ENCODE measurements at regions not wholly inside any gene's neighbourhood (a gene's known extent, or its start where the extent isn't known, plus 50 kb on each side); places are given as distances from the start of the nearest gene placed in this dataset.

DNA sequence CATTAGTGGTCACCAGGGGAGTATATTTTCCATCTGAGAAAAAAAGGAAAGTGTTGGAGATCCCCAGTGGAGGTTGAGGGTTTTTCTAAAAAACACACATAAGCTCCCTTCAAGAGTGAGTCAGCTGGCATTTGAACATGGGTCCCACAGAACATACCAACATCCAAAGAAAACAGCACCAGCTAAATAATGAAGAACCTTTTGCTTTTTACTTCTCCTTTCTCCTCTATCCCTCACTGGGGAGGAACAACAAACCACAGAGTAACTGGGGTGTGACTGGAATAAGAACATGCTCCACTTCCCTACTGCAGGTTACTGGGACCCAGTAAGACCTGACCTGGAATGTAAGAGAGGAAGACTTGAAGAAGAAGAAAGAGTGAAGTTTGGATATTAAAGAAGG lies 56.5 kb upstream of the RAPH1 start:
- TF ChIP-seq, protein P1, sequence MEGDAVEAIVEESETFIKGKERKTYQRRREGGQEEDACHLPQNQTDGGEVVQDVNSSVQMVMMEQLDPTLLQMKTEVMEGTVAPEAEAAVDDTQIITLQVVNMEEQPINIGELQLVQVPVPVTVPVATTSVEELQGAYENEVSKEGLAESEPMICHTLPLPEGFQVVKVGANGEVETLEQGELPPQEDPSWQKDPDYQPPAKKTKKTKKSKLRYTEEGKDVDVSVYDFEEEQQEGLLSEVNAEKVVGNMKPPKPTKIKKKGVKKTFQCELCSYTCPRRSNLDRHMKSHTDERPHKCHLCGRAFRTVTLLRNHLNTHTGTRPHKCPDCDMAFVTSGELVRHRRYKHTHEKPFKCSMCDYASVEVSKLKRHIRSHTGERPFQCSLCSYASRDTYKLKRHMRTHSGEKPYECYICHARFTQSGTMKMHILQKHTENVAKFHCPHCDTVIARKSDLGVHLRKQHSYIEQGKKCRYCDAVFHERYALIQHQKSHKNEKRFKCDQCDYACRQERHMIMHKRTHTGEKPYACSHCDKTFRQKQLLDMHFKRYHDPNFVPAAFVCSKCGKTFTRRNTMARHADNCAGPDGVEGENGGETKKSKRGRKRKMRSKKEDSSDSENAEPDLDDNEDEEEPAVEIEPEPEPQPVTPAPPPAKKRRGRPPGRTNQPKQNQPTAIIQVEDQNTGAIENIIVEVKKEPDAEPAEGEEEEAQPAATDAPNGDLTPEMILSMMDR (IDR thresholded peaks at IDR 0.05), result no peak
- TF ChIP-seq POLR2A (IDR thresholded peaks at IDR 0.05), result no peak

Measured in testis (tissue), 2 donors.